WI38 (cell line): ENCODE measurements at regions not wholly inside any gene's neighbourhood (a gene's known extent, or its start where the extent isn't known, plus 50 kb on each side); places are given as distances from the start of the nearest gene placed in this dataset.

Source experiments
- H3K4me3 ChIP-seq: 2 replicates; pipeline ENCODE4 v1.5.1; 2011; ENCODE audit warnings: low read depth, mild to moderate bottlenecking, control low read depth, low read length
- CTCF ChIP-seq: IDR thresholded peaks from 2 replicates; pipeline ENCODE4 v1.5.1; 2012; ENCODE audit warnings: low read depth, mild to moderate bottlenecking, control low read depth, low read length

DNA sequence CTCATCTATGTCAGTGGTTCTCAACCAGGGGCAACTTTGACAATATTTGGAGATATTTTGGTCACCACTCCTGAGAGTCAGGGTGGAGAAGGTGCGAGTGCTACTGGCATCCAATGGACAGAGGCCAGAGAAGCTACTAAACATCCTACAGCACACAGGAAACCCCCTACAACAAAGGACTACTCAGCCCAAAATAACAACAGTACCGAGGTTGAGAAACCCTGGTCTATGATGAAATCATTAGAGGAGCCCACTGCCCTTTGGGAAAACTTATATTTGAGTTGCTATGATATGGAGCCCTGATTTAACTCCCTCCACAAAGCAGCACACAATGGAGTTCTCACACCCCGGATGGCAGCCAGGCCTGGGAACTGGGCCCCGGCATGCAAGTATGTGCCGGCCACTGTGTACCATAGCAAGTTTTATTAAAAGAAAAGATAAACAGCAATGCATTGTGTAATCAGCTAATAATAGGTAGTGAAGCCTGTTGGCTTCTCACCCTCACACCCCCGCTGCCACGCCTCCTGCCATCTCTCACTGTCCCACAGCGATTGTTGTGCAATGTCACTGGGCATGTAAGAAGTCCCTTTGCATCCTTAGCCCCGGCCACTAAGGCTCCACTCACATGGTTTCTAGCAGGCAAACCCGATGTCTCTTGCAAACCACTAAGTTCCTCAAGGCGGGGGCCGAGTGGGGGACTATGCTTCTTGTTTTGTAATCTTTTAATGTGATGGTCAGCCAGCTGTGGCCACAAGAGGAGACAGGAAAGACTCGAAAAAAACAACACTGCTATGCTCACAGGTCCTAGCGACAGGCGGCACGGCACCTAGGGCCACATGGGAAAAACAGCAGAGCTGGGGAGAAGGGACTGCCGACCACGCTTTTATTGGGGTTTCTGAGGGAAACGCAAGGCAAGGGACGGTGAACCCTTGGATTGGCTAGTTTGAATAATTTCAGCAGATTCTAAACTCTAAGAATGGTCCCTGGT is 110.0 kb downstream of the AQP9 start:
- TF ChIP-seq CTCF: no peak
- H3K4me3 ChIP-seq: no peak overlapping the region

- TF ChIP-seq CTCF: no peak
- no peak overlapping the region for H3K4me3 ChIP-seq
Observed at GRCh38 chr15:58249646-58250312, 111.6 kb downstream of the AQP9 start.

DNA sequence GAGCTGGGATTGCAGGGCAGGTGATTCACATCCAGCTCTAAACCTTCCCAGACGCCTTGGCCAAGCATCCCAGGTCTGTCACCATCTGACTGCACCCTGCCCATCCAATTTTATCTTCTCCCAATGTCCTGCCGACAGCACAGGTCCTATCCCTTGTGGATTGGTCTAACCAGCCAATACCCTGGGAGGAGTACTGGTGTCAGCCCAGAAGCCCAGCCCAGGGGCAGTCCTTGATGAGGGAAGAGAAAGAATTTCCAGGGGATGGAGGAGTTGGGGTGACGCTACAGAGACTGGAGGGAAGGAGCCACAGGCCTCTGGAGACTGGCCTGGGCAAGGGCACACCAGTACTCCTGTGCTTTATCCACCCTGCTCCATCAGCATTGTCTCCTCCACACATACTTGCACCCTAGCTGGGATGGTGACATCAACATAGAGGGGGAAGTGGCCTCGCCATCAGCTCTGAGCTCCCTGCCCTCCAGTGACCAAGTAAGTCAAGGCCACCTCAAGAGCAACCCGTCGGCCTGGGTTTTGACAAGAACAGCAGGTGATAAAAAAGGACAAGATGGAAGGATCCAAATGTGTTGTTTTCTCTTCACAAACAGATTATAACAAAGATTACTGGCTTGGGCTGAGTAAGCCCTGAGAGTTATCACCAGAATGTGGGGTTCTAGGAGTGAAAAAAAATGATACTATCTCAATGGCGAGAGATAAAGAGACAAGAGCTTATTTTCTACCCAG is 114.6 kb downstream of the AQP9 start:
- no peak overlapping the region for H3K4me3 ChIP-seq
- no peak for TF ChIP-seq CTCF

- H3K4me3 ChIP-seq: no peak overlapping the region
- no peak for TF ChIP-seq CTCF
Observed at GRCh38 chr15:58257776-58258325, 119.7 kb downstream of the AQP9 start.

- H3K4me3 ChIP-seq: no peak overlapping the region
- no peak for TF ChIP-seq CTCF
Observed at GRCh38 chr15:58258501-58259292, 120.5 kb downstream of the AQP9 start.

DNA sequence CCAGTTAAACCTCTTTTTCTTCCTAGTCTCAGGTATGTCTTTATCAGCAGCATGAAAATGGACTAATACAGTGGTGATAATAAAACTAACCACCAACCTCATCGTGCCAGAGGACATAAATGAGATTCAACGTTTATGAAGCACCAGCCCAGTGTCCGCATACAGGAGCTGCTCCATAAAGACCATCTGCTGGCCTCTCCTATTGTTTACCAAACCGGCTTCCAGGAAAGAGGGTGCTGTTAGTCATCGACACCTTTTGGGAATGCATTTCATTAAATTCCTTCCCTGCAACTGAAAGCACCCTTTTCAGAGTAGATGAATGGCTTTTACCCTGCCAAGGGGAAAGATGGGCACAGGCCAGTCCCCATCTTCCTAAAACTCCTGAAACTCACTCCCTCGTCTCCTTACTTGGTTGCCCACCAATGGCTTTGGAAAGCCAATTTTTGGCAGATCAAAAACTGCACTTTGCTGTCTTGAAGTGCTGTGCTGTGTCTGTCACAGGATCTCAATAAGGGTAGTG is 122.1 kb downstream of the AQP9 start:
- H3K4me3 ChIP-seq: no peak overlapping the region
- TF ChIP-seq CTCF: no peak
